ENCODE measurements at regions not wholly inside any gene's neighbourhood (a gene's known extent, or its start where the extent isn't known, plus 50 kb on each side); places are given as distances from the start of the nearest gene placed in this dataset.

- no peaks in the 10 kb centered on the region for H3K9me3 ChIP-seq (ENCODE audit: low read length)
- H3K4me2 ChIP-seq (ENCODE audit: low read depth, low read length, poor library complexity, severe bottlenecking): no peak overlapping the region
- peaks cover 12% of the 10 kb centered on the region for H3K4me1 ChIP-seq (ENCODE audit: low read length)
- H3K79me2 ChIP-seq (ENCODE audit: low read length): no peaks in the 10 kb centered on the region
- no peaks in the 10 kb centered on the region for H4K20me1 ChIP-seq (ENCODE audit: insufficient read depth, low read depth, low read length)
- no peak overlapping the region for H3K27ac ChIP-seq (ENCODE audit: low read length)
- H3K9me2 ChIP-seq (replicated peaks; ENCODE audit: insufficient read depth, low read length): no peaks in the 10 kb centered on the region
- H3K4me3 ChIP-seq (ENCODE audit: low read length): no peak overlapping the region
- no peak overlapping the region for H2AFZ ChIP-seq (ENCODE audit: low read length)
- H3K27me3 ChIP-seq (ENCODE audit: low read length): no peaks in the 10 kb centered on the region
- no peak overlapping the region for H3K9ac ChIP-seq (ENCODE audit: low read length)
- H3K36me3 ChIP-seq (ENCODE audit: insufficient read depth, low read length): 0 out of 2 replicates have a peak, but pooled peaks cover 4% of the 10 kb centered on the region
- no peak for DNase-seq
Measured at GRCh38 chr1:83813576-83813975, 185.4 kb downstream of the TTLL7 start.

DNA sequence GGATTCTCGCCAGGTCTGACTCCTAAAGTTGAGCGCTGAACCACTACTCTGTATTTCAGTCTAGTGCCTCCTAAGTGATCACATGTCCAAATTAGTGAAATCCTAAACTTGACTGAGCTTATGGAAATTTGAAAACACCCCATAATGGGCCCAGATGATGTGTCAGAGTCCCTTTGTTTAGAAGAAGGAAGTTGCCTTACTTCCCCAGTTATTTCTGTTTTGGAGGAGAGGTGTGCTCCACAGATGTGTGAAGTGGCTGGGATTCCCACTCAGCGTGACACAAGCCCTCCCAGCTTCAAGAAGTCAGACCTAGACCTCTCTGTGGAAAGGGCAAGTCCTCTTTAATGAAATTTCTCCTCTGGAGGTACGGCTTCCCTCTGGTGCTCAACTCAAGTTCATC, 188.8 kb downstream of the TTLL7 start:
- peaks cover 10% of the 10 kb centered on the region for H3K4me1 ChIP-seq (ENCODE audit: low read length)
- no peaks in the 10 kb centered on the region for H3K9me2 ChIP-seq (replicated peaks; ENCODE audit: insufficient read depth, low read length)
- peak overlapping the region; percentile 81 for H2AFZ ChIP-seq (ENCODE audit: low read length)
- H3K36me3 ChIP-seq (ENCODE audit: insufficient read depth, low read length): no peaks in the 10 kb centered on the region
- no peaks in the 10 kb centered on the region for H3K79me2 ChIP-seq (ENCODE audit: low read length)
- peak; percentile 54 for DNase-seq
- no peak overlapping the region for H3K4me3 ChIP-seq (ENCODE audit: low read length)
- no peaks in the 10 kb centered on the region for H3K9me3 ChIP-seq (ENCODE audit: low read length)
- no peaks in the 10 kb centered on the region for H3K27me3 ChIP-seq (ENCODE audit: low read length)
- no peaks in the 10 kb centered on the region for H4K20me1 ChIP-seq (ENCODE audit: insufficient read depth, low read depth, low read length)
- no peak overlapping the region for H3K9ac ChIP-seq (ENCODE audit: low read length)
- H3K4me2 ChIP-seq (ENCODE audit: low read depth, low read length, poor library complexity, severe bottlenecking): no peak overlapping the region
- no peak overlapping the region for H3K27ac ChIP-seq (ENCODE audit: low read length)

GRCh38 chr1:83808536-83808935, 190.4 kb downstream of the TTLL7 start:
- Histone ChIP-seq H4K20me1 (ENCODE audit: insufficient read depth, low read depth, low read length) (no peaks in the 10 kb centered on the region), H3K4me3 (ENCODE audit: low read length) (no peak overlapping the region), H3K9me3 (ENCODE audit: low read length) (no peaks in the 10 kb centered on the region), H3K4me1 (ENCODE audit: low read length) (peaks cover 10% of the 10 kb centered on the region), H3K4me2 (ENCODE audit: low read depth, low read length, poor library complexity, severe bottlenecking) (no peak overlapping the region), H3K27ac (ENCODE audit: low read length) (no peak overlapping the region), H2AFZ (ENCODE audit: low read length) (no peak overlapping the region), H3K36me3 (ENCODE audit: insufficient read depth, low read length) (no peaks in the 10 kb centered on the region), H3K27me3 (ENCODE audit: low read length) (no peaks in the 10 kb centered on the region), H3K9me2 (replicated peaks; ENCODE audit: insufficient read depth, low read length) (no peaks in the 10 kb centered on the region), H3K9ac (ENCODE audit: low read length) (no peak overlapping the region), H3K79me2 (ENCODE audit: low read length) (no peaks in the 10 kb centered on the region)
- DNase-seq: no peak

- Histone ChIP-seq H4K20me1 (ENCODE audit: insufficient read depth, low read depth, low read length) (no peaks in the 10 kb centered on the region), H2AFZ (ENCODE audit: low read length) (no peak overlapping the region), H3K9ac (ENCODE audit: low read length) (no peak overlapping the region), H3K27me3 (ENCODE audit: low read length) (no peaks in the 10 kb centered on the region), H3K4me2 (ENCODE audit: low read depth, low read length, poor library complexity, severe bottlenecking) (no peak overlapping the region), H3K36me3 (ENCODE audit: insufficient read depth, low read length) (no peaks in the 10 kb centered on the region), H3K9me2 (replicated peaks; ENCODE audit: insufficient read depth, low read length) (no peaks in the 10 kb centered on the region), H3K9me3 (ENCODE audit: low read length) (no peaks in the 10 kb centered on the region), H3K4me1 (ENCODE audit: low read length) (peaks cover 10% of the 10 kb centered on the region), H3K4me3 (ENCODE audit: low read length) (no peak overlapping the region), H3K79me2 (ENCODE audit: low read length) (no peaks in the 10 kb centered on the region), H3K27ac (ENCODE audit: low read length) (no peak overlapping the region)
- DNase-seq: no peak
Measured at GRCh38 chr1:83807821-83808220, 191.1 kb downstream of the TTLL7 start.

- DNase-seq: no peak
- Histone ChIP-seq H3K4me2 (ENCODE audit: low read depth, low read length, poor library complexity, severe bottlenecking) (no peak overlapping the region), H3K9me3 (ENCODE audit: low read length) (no peaks in the 10 kb centered on the region), H3K27me3 (ENCODE audit: low read length) (no peaks in the 10 kb centered on the region), H3K4me1 (ENCODE audit: low read length) (peaks cover 10% of the 10 kb centered on the region), H3K9me2 (replicated peaks; ENCODE audit: insufficient read depth, low read length) (no peaks in the 10 kb centered on the region), H3K79me2 (ENCODE audit: low read length) (no peaks in the 10 kb centered on the region), H3K27ac (ENCODE audit: low read length) (no peak overlapping the region), H3K4me3 (ENCODE audit: low read length) (no peak overlapping the region), H4K20me1 (ENCODE audit: insufficient read depth, low read depth, low read length) (no peaks in the 10 kb centered on the region), H2AFZ (ENCODE audit: low read length) (no peak overlapping the region), H3K36me3 (ENCODE audit: insufficient read depth, low read length) (no peaks in the 10 kb centered on the region), H3K9ac (ENCODE audit: low read length) (no peak overlapping the region)
Measured at GRCh38 chr1:83807231-83807630, 191.7 kb downstream of the TTLL7 start.

GRCh38 chr1:83805921-83806320, 193.0 kb downstream of the TTLL7 start:
- Histone ChIP-seq H3K36me3 (ENCODE audit: insufficient read depth, low read length) (no peaks in the 10 kb centered on the region), H3K9ac (ENCODE audit: low read length) (no peak overlapping the region), H3K9me3 (ENCODE audit: low read length) (no peaks in the 10 kb centered on the region), H3K4me3 (ENCODE audit: low read length) (no peak overlapping the region), H3K4me1 (ENCODE audit: low read length) (peaks cover 10% of the 10 kb centered on the region), H3K9me2 (replicated peaks; ENCODE audit: insufficient read depth, low read length) (no peaks in the 10 kb centered on the region), H3K79me2 (ENCODE audit: low read length) (no peaks in the 10 kb centered on the region), H3K27ac (ENCODE audit: low read length) (no peak overlapping the region), H4K20me1 (ENCODE audit: insufficient read depth, low read depth, low read length) (no peaks in the 10 kb centered on the region), H2AFZ (ENCODE audit: low read length) (no peak overlapping the region), H3K4me2 (ENCODE audit: low read depth, low read length, poor library complexity, severe bottlenecking) (no peak overlapping the region), H3K27me3 (ENCODE audit: low read length) (no peaks in the 10 kb centered on the region)
- DNase-seq: no peak

DNA sequence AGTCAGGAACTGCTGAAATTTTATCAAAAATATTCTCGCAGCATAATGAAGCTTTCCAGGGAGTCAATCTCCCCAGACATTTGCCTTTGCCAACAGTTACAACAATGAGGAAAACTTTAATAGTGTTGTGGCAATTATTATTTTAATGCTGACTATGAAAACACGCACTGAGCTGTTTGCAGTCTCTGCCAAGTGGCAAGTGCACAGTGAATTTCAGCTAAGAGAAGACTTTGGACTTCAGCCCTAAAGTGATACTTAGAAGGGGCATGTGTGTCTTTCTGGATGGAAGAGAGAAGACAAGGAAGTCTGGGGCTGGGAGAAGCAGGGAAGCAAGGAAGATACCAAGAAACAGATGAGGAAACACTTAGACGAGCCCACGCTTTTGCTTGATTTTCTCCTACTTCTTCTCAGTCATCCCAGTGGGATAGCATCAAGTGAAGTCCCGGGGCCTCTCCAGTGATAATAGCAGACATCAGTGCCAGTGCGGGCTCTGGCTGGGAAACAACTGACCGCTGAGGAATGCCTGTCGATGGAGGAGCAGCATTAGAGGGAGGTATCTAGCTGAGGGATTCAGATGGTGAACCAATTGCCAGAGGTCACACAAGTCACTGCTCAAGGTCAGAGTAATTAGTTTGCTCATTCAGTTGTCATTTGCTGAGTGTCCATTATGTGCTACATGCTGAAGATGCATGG, 196.3 kb downstream of the TTLL7 start:
- no peak overlapping the region for H2AFZ ChIP-seq (ENCODE audit: low read length)
- no peaks in the 10 kb centered on the region for H3K9me3 ChIP-seq (ENCODE audit: low read length)
- no peak for DNase-seq
- no peak overlapping the region for H3K4me3 ChIP-seq (ENCODE audit: low read length)
- H3K9ac ChIP-seq (ENCODE audit: low read length): no peak overlapping the region
- no peak overlapping the region for H3K4me2 ChIP-seq (ENCODE audit: low read depth, low read length, poor library complexity, severe bottlenecking)
- H3K9me2 ChIP-seq (replicated peaks; ENCODE audit: insufficient read depth, low read length): no peaks in the 10 kb centered on the region
- no peaks in the 10 kb centered on the region for H4K20me1 ChIP-seq (ENCODE audit: insufficient read depth, low read depth, low read length)
- H3K4me1 ChIP-seq (ENCODE audit: low read length): no peaks in the 10 kb centered on the region
- no peaks in the 10 kb centered on the region for H3K79me2 ChIP-seq (ENCODE audit: low read length)
- no peaks in the 10 kb centered on the region for H3K36me3 ChIP-seq (ENCODE audit: insufficient read depth, low read length)
- no peaks in the 10 kb centered on the region for H3K27me3 ChIP-seq (ENCODE audit: low read length)
- H3K27ac ChIP-seq (ENCODE audit: low read length): no peak overlapping the region

DNA sequence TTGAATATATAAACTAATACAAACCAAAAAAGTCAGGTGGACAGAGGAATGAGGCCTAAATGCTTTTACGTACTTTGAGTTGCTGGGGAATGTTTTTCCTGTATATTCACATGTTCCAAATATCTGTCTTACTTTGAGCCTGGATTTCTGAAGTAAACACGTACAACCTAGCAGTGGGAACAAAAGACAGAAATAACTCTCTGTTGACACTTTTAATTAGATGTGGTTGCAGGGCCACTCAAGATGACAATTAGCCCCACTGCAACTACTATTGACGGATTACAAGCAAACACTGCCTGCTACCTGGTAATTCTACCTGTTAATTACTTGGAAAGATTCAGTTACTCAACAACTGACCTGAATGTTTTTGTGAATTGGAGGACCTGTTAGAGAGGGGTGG, 196.9 kb downstream of the TTLL7 start:
- H3K4me3 ChIP-seq (ENCODE audit: low read length): no peak overlapping the region
- no peaks in the 10 kb centered on the region for H3K36me3 ChIP-seq (ENCODE audit: insufficient read depth, low read length)
- H3K79me2 ChIP-seq (ENCODE audit: low read length): no peaks in the 10 kb centered on the region
- H3K9me2 ChIP-seq (replicated peaks; ENCODE audit: insufficient read depth, low read length): no peaks in the 10 kb centered on the region
- H3K9me3 ChIP-seq (ENCODE audit: low read length): no peaks in the 10 kb centered on the region
- H3K27ac ChIP-seq (ENCODE audit: low read length): no peak overlapping the region
- no peaks in the 10 kb centered on the region for H3K27me3 ChIP-seq (ENCODE audit: low read length)
- H4K20me1 ChIP-seq (ENCODE audit: insufficient read depth, low read depth, low read length): no peaks in the 10 kb centered on the region
- no peak overlapping the region for H2AFZ ChIP-seq (ENCODE audit: low read length)
- no peak for DNase-seq
- H3K9ac ChIP-seq (ENCODE audit: low read length): no peak overlapping the region
- no peak overlapping the region for H3K4me2 ChIP-seq (ENCODE audit: low read depth, low read length, poor library complexity, severe bottlenecking)
- H3K4me1 ChIP-seq (ENCODE audit: low read length): no peaks in the 10 kb centered on the region
